Uterus (tissue), 3 donors: ENCODE measurements at regions not wholly inside any gene's neighbourhood (a gene's known extent, or its start where the extent isn't known, plus 50 kb on each side); places are given as distances from the start of the nearest gene placed in this dataset.

ENCODE experiments used
- DNase-seq, 2 donors: peaks; one replicate each; pipeline ENCODE4 v3.0.0-alpha.2; 2019 to 2020
- H3K27ac ChIP-seq, 2 donors: fragments of 200-600 bp; sonication (generic); 1 replicate in 1 of 2; 2 replicates in 1 of 2; pipeline ENCODE4 v1.5.1; 2016 to 2018
- H3K27me3 ChIP-seq, 2 donors: fragments of 200-600 bp; sonication (generic); one replicate each; pipeline ENCODE4 v1.5.1; 2018 to 2019; ENCODE audit warnings: control low read depth in 1 of 2
- H3K36me3 ChIP-seq, 2 donors: fragments of 200-600 bp; sonication (generic); one replicate each; pipeline ENCODE4 v1.5.1; 2019; ENCODE audit warnings: control low read depth in 1 of 2
- H3K4me1 ChIP-seq, 2 donors: fragments of 200-600 bp; sonication (generic); one replicate each; pipeline ENCODE4 v1.5.1; 2018 to 2019; ENCODE audit warnings: control low read depth in 1 of 2
- H3K4me3 ChIP-seq, 2 donors: fragments of 200-600 bp; sonication (generic); 1 replicate in 1 of 2; 2 replicates in 1 of 2; pipeline ENCODE4 v1.5.1; 2018 to 2019; ENCODE audit warnings: mild to moderate bottlenecking in 1 of 2
- H3K9me3 ChIP-seq, 2 donors: fragments of 200-600 bp; sonication (generic); one replicate each; pipeline ENCODE4 v1.5.1; 2019; ENCODE audit warnings: control low read depth in 1 of 2
- POLR2A ChIP-seq, 2 donors: fragments of 450-650 bp; IDR thresholded peaks; one replicate each; pipeline ENCODE4 v1.6.1; 2016; ENCODE audit warnings: antibody characterized with exemption in 2 of 2, mild to moderate bottlenecking in 1 of 2, moderate library complexity in 1 of 2
- intact Hi-C: fragments of 100-400 bp; cut with DNase I; formaldehyde crosslinking; loops from one replicate; pipeline ENCODE4 v1.15.1; 2023; ENCODE audit warnings: low total_unique reads
- TF ChIP-seq, protein P1 (sequence below), 4 experiments: fragments of 200-600 bp in 2 of 4; fragments of 450-650 bp in 2 of 4; sonication (generic) in 2 of 4; IDR thresholded peaks; one replicate each; pipeline ENCODE4 v1.5.1; 2016 to 2019; ENCODE audit warnings: antibody characterized with exemption in 4 of 4, mild to moderate bottlenecking in 2 of 4, moderate library complexity in 1 of 4
- donor health status: DM: yes; HTN: yes; CAD: no.

DNA sequence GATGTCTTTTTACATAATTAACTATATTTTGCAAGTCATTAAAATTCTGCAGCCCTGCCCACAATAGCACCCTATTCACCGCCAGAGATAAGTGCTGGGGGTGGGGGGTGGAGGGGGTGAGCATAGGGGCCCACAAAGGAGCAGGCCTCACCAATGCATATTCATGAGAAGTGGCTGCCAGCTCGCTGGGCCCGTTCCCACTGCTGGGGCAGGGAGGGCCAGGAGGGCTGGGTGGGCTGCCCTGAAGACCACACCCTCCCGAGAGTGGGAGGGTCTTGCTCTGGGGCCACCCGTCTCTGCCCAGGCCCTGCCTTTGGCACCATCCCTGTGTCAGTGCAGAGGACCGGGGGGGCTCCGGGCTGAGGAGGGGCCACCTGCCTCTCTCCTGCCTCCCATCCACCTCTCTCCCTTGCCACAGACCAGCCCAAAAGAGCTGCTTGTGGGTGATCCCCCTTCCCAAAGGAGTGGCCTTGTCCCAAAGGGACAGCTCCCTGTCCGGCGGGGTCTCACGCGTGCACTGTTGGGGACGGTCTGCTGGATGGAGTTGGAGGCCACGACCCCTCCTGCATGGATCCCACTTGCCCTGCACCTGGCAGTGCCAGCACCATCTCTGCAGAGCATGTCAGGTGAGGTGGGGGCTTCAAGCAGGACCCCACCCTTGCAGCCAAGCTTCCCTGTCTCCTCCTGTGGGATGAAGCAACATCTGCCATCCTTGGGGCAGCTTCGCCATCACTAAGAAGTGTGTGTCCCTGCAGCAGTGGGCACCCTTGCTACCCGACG lies 138.8 kb upstream of the GPC1 start:
- Histone ChIP-seq H3K4me3 (no peak overlapping the region), H3K27ac (no peak overlapping the region), H3K4me1 (no peaks in the 10 kb centered on the region), H3K27me3 (no peaks in the 10 kb centered on the region), H3K36me3 (no peaks in the 10 kb centered on the region), H3K9me3 (no peaks in the 10 kb centered on the region)
- no peak for DNase-seq
- intact Hi-C loops = no loop called here
- TF ChIP-seq, protein P1, sequence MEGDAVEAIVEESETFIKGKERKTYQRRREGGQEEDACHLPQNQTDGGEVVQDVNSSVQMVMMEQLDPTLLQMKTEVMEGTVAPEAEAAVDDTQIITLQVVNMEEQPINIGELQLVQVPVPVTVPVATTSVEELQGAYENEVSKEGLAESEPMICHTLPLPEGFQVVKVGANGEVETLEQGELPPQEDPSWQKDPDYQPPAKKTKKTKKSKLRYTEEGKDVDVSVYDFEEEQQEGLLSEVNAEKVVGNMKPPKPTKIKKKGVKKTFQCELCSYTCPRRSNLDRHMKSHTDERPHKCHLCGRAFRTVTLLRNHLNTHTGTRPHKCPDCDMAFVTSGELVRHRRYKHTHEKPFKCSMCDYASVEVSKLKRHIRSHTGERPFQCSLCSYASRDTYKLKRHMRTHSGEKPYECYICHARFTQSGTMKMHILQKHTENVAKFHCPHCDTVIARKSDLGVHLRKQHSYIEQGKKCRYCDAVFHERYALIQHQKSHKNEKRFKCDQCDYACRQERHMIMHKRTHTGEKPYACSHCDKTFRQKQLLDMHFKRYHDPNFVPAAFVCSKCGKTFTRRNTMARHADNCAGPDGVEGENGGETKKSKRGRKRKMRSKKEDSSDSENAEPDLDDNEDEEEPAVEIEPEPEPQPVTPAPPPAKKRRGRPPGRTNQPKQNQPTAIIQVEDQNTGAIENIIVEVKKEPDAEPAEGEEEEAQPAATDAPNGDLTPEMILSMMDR (IDR thresholded peaks at IDR 0.05) = no peak
- no peak for TF ChIP-seq POLR2A (IDR thresholded peaks at IDR 0.05)

DNA sequence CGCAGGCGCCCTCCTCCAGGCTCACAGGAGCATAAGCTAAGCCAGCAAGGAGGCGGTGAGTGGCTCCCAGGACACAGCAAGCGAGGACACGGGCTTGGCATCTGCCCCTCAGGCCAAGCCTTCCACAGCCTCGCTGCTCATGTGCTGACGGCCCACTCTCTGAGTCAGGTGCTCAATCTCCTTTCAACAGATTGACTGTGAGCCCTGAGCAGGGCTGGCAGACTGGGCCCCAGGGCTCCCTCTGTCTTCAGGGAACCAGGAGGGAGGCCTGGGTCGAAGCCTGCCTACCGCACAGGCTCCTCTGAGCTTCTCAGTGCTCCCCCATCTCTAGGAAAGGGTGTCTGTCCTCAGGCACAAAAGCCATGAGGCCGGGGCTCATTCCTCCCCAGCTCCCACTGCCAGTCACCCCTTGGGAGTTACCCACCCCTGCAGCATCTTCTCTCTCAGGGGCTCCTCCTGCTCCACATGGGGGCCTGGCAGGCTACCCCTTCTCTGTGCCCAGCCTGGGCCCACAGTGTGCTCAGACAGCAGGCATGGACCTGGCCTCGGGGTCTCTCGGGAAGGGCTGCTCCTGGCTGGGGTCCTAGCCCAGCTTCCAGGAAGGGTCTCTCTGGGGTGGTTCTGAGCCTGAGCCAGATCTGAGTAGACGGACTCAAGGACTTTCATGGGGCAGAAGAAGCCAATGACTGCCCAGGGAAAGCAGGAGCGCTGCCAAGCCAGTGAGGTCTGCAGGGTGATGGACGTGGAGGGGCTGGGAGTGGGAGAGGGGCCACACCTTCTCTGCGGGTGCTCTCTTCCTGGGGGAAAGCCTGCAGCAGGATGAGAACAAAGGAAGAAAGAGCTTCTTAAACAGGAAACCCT lies 138.0 kb upstream of the GPC1 start:
- intact Hi-C loops = no loop called here
- Histone ChIP-seq H3K4me1 (no peaks in the 10 kb centered on the region), H3K4me3 (no peak overlapping the region), H3K36me3 (no peaks in the 10 kb centered on the region), H3K27me3 (no peaks in the 10 kb centered on the region), H3K9me3 (no peaks in the 10 kb centered on the region), H3K27ac (no peak overlapping the region)
- TF ChIP-seq, protein P1 (IDR thresholded peaks at IDR 0.05) = no peak
- TF ChIP-seq POLR2A (IDR thresholded peaks at IDR 0.05) = no peak
- DNase-seq = no peak

- no peaks in the 10 kb centered on the region for H3K4me1 ChIP-seq
- no peak for DNase-seq
- no peaks in the 10 kb centered on the region for H3K27me3 ChIP-seq
- H3K9me3 ChIP-seq = no peaks in the 10 kb centered on the region
- H3K36me3 ChIP-seq = no peaks in the 10 kb centered on the region
- H3K27ac ChIP-seq = no peak overlapping the region
- TF ChIP-seq, protein P1 (IDR thresholded peaks at IDR 0.05) = no peak
- no peak for TF ChIP-seq POLR2A (IDR thresholded peaks at IDR 0.05)
- intact Hi-C loops = no loop called here
- H3K4me3 ChIP-seq = no peak overlapping the region
Measured at GRCh38 chr2:240298117-240298790, 137.2 kb upstream of the GPC1 start.

GRCh38 chr2:240298803-240299709 lies 136.4 kb upstream of the GPC1 start:
- no peaks in the 10 kb centered on the region for H3K36me3 ChIP-seq
- H3K4me1 ChIP-seq = no peaks in the 10 kb centered on the region
- intact Hi-C loops = no loop called here
- TF ChIP-seq POLR2A (IDR thresholded peaks at IDR 0.05) = no peak
- TF ChIP-seq, protein P1 (IDR thresholded peaks at IDR 0.05) = no peak
- no peak overlapping the region for H3K4me3 ChIP-seq
- no peaks in the 10 kb centered on the region for H3K27me3 ChIP-seq
- no peak for DNase-seq
- no peak overlapping the region for H3K27ac ChIP-seq
- H3K9me3 ChIP-seq = no peaks in the 10 kb centered on the region
